ENCODE measurements at regions not wholly inside any gene's neighbourhood (a gene's known extent, or its start where the extent isn't known, plus 50 kb on each side); places are given as distances from the start of the nearest gene placed in this dataset.
"Not testable (repeated sequence)": the region's sequence is repeated elsewhere in the genome, so short reads cannot be mapped to it uniquely, and the experiment has no call there.

GRCh38 chr16:31975826-31976419, 102.3 kb downstream of the ZNF267 start:
- not testable (repeated sequence) for DNase-seq

GRCh38 chr16:31978463-31978862, 104.9 kb downstream of the ZNF267 start:
- DNase-seq: not testable (repeated sequence)

GRCh38 chr16:31981739-31982138, 108.1 kb downstream of the ZNF267 start:
- DNase-seq: not testable (repeated sequence)

DNA sequence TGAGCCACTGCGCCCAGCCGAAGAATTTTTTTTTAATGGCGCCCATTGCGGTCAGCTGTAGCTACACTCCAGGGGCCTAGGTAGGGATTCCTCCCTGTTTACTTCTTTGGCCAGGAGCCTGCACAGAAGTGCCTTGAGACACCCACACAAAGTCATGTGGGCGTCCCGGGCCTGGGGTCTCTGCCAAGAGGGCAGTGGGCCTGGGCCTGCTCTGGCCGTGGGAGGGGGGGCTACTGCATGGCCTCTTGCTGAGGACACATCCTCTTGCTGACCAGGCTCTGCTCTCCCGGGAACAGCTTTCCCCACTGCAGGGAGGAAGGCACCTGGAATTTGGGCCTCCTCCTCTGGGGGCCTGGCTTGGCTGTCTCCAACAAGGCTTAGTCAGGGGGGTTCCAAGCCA, 109.4 kb downstream of the ZNF267 start:
- not testable (repeated sequence) for DNase-seq

- DNase-seq: not testable (repeated sequence)
These were observed 110.1 kb downstream of the ZNF267 start for GRCh38 chr16:31983666-31984065.

GRCh38 chr16:31986895-31987294, 113.3 kb downstream of the ZNF267 start:
- DNase-seq: not testable (repeated sequence)

- DNase-seq: not testable (repeated sequence)
These were observed 115.3 kb downstream of the ZNF267 start for GRCh38 chr16:31988595-31989581.

GRCh38 chr16:31990261-31990660, 116.7 kb downstream of the ZNF267 start:
- not testable (repeated sequence) for DNase-seq

GRCh38 chr16:31990980-31991379, 117.4 kb downstream of the ZNF267 start:
- not testable (repeated sequence) for DNase-seq

DNA sequence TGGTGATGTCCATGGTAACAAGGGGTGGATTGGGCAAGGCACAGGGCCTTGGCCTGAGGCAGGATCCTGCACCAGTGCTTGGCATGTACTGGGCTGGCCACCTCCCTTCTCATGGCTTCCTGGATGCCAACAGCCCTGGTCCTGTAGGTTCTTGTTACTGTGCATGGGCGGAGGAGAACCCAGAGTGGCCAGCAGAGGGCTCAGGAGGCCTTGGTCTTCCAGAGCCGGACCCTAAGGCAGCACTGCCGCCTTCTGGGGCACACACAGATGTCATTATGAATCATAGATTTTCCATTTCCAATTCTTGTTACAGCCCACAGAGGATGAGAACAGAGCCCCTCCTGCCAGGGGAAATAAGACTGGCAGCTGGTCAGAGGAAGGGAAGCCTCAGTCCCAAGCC, 122.7 kb downstream of the ZNF267 start:
- DNase-seq: not testable (repeated sequence)

GRCh38 chr16:32002496-32002895, 128.9 kb downstream of the ZNF267 start:
- DNase-seq: not testable (repeated sequence)

DNA sequence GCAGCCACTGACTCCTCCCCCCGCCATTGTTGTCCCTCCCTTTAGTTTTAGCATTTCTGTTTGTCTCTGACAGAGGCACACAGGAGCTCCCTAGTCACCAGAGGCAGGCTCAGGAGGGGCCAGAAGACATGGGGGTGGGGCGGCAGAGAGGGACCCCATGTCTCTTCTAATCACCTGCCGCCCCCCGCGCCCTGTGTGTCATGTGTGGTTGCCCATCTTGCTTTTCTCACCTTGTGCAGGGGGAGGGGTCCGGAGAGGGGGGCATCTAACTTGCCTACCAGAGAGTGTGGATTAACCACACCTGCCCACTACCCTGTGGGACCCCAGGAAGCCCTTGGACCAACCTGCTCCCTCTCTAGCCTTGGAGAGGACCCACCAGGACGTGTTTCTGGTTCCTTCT, 130.2 kb downstream of the ZNF267 start:
- not testable (repeated sequence) for DNase-seq

DNA sequence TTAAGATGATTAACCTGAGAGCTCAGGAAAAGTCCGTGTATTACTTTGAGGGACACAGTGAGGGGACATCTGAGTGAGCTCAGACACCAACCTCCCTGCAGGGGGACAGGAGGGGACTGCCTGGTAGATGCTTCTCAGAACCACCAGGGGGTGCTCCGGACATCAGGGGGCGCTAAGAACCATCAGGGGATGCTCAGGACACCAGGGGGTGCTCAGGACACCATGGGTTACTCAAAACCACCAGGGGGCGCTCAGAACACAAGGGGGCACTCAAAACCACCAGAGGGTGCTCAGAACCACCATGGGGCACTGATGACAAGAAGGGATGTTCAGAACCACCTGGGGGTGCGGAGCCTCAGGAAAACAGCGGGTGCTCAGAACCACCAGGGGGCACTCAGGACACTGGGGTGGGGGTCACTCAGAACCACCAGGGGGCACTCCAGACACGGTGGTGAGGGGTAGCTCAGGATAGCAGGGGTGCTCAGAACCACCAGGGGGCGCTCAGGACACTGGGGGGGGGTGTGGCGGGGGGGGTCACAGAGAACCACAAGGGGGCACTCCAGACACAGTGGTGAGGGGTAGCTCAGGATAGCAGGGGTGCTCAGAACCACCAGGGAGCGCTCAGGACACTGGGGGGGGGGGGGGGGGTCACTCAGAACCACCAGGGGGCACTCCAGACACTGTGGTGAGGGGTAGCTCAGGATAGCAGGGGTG, 165.3 kb downstream of the ZNF267 start:
- peak; percentile 6 for DNase-seq

- not testable (repeated sequence) for DNase-seq
These were observed 166.3 kb downstream of the ZNF267 start for GRCh38 chr16:32039919-32040318.

- DNase-seq: not testable (repeated sequence)
These were observed 187.0 kb upstream of the TP53TG3D start for GRCh38 chr16:32066016-32066651.

DNA sequence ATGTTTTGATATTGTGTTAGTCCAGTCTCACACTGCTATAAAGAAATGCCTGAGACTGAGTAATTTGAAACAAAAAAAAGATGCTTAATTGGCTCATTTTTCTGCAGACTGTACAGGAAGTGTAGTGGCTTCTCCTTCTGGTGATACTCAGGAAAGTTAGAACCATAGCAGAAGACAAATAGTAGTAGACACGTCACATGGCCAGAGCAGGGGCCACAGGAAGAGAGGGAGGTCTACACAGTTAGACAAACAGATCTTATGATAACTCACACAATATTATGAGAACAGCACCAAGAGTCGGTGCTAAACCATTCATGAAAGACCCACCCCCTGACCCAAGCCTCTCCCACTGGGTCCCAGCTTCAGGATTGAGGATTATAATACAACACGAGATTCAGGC, 181.5 kb upstream of the TP53TG3D start:
- DNase-seq: not testable (repeated sequence)

- DNase-seq: not testable (repeated sequence)
These were observed 169.2 kb upstream of the TP53TG3D start for GRCh38 chr16:32083891-32084290.

DNA sequence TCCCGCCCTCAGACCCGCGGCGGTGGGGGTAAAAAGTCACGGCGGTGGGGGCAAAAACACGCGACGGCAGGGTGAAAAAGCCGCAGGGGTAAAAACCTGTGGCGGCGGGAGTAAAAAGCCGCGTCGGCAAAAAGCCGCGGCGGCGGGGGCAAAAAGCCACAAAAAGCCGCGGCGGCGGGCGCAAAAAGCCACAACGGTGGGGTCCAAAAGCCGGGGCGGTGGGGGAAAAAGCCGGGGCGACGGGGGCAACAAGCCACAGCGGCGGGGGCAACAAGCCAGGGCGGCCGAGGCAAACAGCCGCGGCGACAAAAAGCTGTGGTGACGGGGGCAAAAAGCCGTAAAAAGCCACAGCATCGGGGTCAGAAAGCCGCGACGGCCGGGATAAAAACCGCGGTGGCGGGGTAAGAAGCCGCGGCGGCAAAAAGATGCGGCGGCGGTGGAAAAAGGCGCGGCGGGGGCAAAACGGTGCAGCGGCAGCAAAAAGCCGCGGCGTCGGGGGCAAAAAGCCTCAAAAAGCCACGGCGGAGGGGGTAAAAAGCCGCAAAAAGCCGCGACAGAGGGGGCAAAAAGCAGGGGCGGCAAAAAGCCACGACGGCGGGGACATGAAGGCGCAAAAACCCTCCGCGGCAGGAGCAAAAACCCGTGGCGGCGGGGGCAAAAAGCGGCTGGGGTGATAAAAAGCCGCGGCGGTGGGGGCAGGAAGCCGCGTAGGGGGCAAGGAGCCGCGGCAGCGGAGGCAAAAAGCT, 168.3 kb upstream of the TP53TG3D start:
- DNase-seq: not testable (repeated sequence)

GRCh38 chr16:32085438-32086141, 167.5 kb upstream of the TP53TG3D start:
- DNase-seq: not testable (repeated sequence)

- DNase-seq: not testable (repeated sequence)
These were observed 137.5 kb upstream of the TP53TG3D start for GRCh38 chr16:32115562-32115961.

DNA sequence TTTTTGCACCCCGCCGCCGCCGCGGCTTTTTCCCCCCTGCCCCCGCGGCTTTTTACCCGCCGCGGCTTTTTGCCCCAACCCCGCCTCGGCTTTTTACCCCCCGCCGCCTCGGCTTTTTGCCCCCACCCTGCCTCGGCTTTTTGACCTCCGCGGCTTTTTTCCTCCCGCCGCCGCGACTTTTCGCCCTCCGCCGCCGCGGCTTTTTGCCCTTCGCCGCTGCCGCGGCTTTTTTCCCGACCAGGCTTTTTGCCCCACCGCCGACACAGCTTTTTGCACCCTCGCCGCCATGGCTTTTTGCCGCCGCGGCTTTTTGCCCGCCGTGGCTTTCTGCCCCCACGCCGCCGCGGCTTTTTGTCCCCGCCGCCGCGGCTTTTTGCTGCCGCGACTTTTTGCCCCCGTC, 137.0 kb upstream of the TP53TG3D start:
- DNase-seq: peak; percentile 8

All from NCI-H146 (cell line).